ENCODE measurements at regions not wholly inside any gene's neighbourhood (a gene's known extent, or its start where the extent isn't known, plus 50 kb on each side); places are given as distances from the start of the nearest gene placed in this dataset.

DNA sequence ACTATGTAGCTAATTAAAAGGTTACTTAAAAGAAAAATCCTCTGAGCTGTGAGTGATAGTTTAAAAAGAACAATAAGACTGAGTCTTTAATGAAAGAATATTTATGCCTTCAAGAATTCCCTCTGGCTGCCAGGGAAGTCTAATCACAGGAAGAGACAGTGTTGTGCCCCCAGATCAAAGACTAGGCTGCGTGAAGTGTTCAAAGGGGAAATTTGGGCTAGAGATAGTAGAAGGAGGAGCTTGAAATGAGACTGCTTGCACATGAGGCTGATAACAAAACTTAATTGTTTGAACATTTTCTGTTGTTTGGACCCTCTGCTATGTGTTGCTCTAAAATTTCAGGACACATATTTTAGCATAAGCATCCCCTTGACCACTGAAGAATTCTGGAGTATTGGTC is 99.7 kb upstream of the MTNR1B start:
- TF ChIP-seq, protein P1, sequence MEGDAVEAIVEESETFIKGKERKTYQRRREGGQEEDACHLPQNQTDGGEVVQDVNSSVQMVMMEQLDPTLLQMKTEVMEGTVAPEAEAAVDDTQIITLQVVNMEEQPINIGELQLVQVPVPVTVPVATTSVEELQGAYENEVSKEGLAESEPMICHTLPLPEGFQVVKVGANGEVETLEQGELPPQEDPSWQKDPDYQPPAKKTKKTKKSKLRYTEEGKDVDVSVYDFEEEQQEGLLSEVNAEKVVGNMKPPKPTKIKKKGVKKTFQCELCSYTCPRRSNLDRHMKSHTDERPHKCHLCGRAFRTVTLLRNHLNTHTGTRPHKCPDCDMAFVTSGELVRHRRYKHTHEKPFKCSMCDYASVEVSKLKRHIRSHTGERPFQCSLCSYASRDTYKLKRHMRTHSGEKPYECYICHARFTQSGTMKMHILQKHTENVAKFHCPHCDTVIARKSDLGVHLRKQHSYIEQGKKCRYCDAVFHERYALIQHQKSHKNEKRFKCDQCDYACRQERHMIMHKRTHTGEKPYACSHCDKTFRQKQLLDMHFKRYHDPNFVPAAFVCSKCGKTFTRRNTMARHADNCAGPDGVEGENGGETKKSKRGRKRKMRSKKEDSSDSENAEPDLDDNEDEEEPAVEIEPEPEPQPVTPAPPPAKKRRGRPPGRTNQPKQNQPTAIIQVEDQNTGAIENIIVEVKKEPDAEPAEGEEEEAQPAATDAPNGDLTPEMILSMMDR (IDR thresholded peaks at IDR 0.05), result no peak
- no peak for TF ChIP-seq POLR2A (IDR thresholded peaks at IDR 0.05)

Measured in esophagus squamous epithelium (tissue), 4 donors.